KMS-11 (cell line): ENCODE measurements at regions not wholly inside any gene's neighbourhood (a gene's known extent, or its start where the extent isn't known, plus 50 kb on each side); places are given as distances from the start of the nearest gene placed in this dataset.

Experiments used
- H2AFZ ChIP-seq: fragments of 200-600 bp; sonication (generic); 2 replicates; pipeline ENCODE4 v1.6.1; 2016; ENCODE audit warnings: antibody characterized with exemption, mixed run types, low read depth
- H3K27ac ChIP-seq: fragments of 200-600 bp; sonication (generic); 2 replicates; pipeline ENCODE4 v1.6.1; 2016; ENCODE audit warnings: mild to moderate bottlenecking, mixed run types
- H3K27me3 ChIP-seq: fragments of 200-600 bp; sonication (generic); 2 replicates; pipeline ENCODE4 v1.6.1; 2017; ENCODE audit warnings: mild to moderate bottlenecking, low read depth, mixed run types, moderate library complexity; ENCODE audit not compliant: insufficient read depth
- H3K36me3 ChIP-seq: fragments of 200-600 bp; sonication (generic); 2 replicates; pipeline ENCODE4 v1.6.1; 2017; ENCODE audit warnings: mild to moderate bottlenecking, mixed run types; ENCODE audit not compliant: insufficient read depth
- H3K4me1 ChIP-seq: fragments of 200-600 bp; sonication (generic); 2 replicates; pipeline ENCODE4 v1.6.1; 2016; ENCODE audit warnings: mild to moderate bottlenecking, low read depth, mixed run types; ENCODE audit not compliant: poor library complexity, severe bottlenecking
- H3K4me2 ChIP-seq: fragments of 200-600 bp; sonication (generic); 2 replicates; pipeline ENCODE4 v1.7.0; 2016; ENCODE audit warnings: mild to moderate bottlenecking, mixed run types
- H3K4me3 ChIP-seq: fragments of 200-600 bp; sonication (generic); IDR thresholded peaks from 2 replicates; pipeline ENCODE4 v1.6.1; 2017; ENCODE audit warnings: low read depth, low read length, mixed read lengths; ENCODE audit not compliant: insufficient read depth
- H3K79me2 ChIP-seq: fragments of 200-600 bp; sonication (generic); 2 replicates; pipeline ENCODE4 v1.6.1; 2016; ENCODE audit warnings: low read depth, mixed run types; ENCODE audit not compliant: insufficient read depth
- H3K9ac ChIP-seq: fragments of 200-600 bp; sonication (generic); 2 replicates; pipeline ENCODE4 v1.6.1; 2016; ENCODE audit warnings: mild to moderate bottlenecking, mixed run types
- H4K20me1 ChIP-seq: fragments of 200-600 bp; sonication (generic); 2 replicates; pipeline ENCODE4 v1.6.1; 2016; ENCODE audit warnings: mild to moderate bottlenecking, mixed run types; ENCODE audit not compliant: insufficient read depth
- CTCF ChIP-seq: fragments of 200-600 bp; sonication (generic); conservative IDR thresholded peaks from 2 replicates; pipeline ENCODE4 v1.6.1; 2017; ENCODE audit warnings: low read depth, mild to moderate bottlenecking, antibody characterized with exemption, low read length, moderate library complexity, mixed read lengths

GRCh38 chr10:62466590-62466989, 92.4 kb downstream of the ZNF365 start:
- H3K4me3 ChIP-seq, result no peak overlapping the region
- no peak for TF ChIP-seq CTCF
- no peak overlapping the region for H3K9ac ChIP-seq
- H3K4me2 ChIP-seq, result no peak overlapping the region
- no peak overlapping the region for H2AFZ ChIP-seq
- H3K36me3 ChIP-seq, result no peaks in the 10 kb centered on the region
- H3K27ac ChIP-seq, result no peak overlapping the region
- H4K20me1 ChIP-seq, result no peaks in the 10 kb centered on the region
- H3K4me1 ChIP-seq, result peaks cover 2% of the 10 kb centered on the region
- no peaks in the 10 kb centered on the region; the same call in 1 of the 2 replicates for H3K27me3 ChIP-seq
- no peaks in the 10 kb centered on the region for H3K79me2 ChIP-seq

- H4K20me1 ChIP-seq, result no peaks in the 10 kb centered on the region
- H3K27me3 ChIP-seq, result no peaks in the 10 kb centered on the region; the same call in 1 of the 2 replicates
- no peaks in the 10 kb centered on the region for H3K79me2 ChIP-seq
- H3K4me3 ChIP-seq, result no peak overlapping the region
- TF ChIP-seq CTCF, result no peak
- no peak overlapping the region for H3K9ac ChIP-seq
- no peaks in the 10 kb centered on the region for H3K4me1 ChIP-seq
- no peaks in the 10 kb centered on the region for H3K36me3 ChIP-seq
- no peak overlapping the region for H2AFZ ChIP-seq
- H3K4me2 ChIP-seq, result no peak overlapping the region
- no peak overlapping the region for H3K27ac ChIP-seq
Observed at GRCh38 chr10:62467527-62467926, 93.4 kb downstream of the ZNF365 start.

- Histone ChIP-seq H2AFZ (no peak overlapping the region), H3K79me2 (no peaks in the 10 kb centered on the region), H3K4me2 (no peak overlapping the region), H3K36me3 (no peaks in the 10 kb centered on the region), H4K20me1 (no peaks in the 10 kb centered on the region), H3K4me3 (no peak overlapping the region), H3K9ac (no peak overlapping the region), H3K27me3 (no peaks in the 10 kb centered on the region), H3K27ac (no peak overlapping the region), H3K4me1 (no peaks in the 10 kb centered on the region)
- no peak for TF ChIP-seq CTCF
Observed at GRCh38 chr10:62471711-62472110, 97.5 kb downstream of the ZNF365 start.

GRCh38 chr10:62473241-62473640, 99.1 kb downstream of the ZNF365 start:
- Histone ChIP-seq H2AFZ (no peak overlapping the region), H3K9ac (no peak overlapping the region), H3K4me1 (no peaks in the 10 kb centered on the region), H3K79me2 (no peaks in the 10 kb centered on the region), H3K4me2 (no peak overlapping the region), H3K36me3 (no peaks in the 10 kb centered on the region), H3K27ac (no peak overlapping the region), H3K4me3 (no peak overlapping the region), H4K20me1 (no peaks in the 10 kb centered on the region), H3K27me3 (no peaks in the 10 kb centered on the region)
- TF ChIP-seq CTCF, result no peak
